ENCODE measurements at regions not wholly inside any gene's neighbourhood (a gene's known extent, or its start where the extent isn't known, plus 50 kb on each side); places are given as distances from the start of the nearest gene placed in this dataset.

DNA sequence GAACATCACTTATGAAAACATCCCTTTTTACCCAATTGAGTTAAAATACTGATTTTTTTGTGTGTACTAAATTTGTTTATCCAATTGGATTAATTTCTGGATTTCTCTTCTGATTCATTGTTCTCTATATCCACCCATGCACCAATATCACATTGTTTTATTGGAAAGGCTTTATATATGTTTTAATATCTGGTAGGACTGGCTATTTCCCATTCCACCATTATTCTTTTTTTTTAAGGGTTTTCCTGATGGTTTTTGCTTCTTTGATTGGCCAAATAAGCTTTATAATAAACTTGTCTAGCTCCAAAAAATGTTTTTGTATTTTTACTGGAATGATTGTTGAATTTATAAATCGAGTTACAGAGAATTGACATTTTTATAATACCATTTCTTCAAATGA is 59.4 kb upstream of the DOK5 start:
- no peak for TF ChIP-seq MAZ (IDR thresholded peaks at IDR 0.05; ENCODE audit: borderline replicate concordance, low read depth, low read length)
- TF ChIP-seq CEBPB (IDR thresholded peaks at IDR 0.05): no peak
- TF ChIP-seq, protein P1, sequence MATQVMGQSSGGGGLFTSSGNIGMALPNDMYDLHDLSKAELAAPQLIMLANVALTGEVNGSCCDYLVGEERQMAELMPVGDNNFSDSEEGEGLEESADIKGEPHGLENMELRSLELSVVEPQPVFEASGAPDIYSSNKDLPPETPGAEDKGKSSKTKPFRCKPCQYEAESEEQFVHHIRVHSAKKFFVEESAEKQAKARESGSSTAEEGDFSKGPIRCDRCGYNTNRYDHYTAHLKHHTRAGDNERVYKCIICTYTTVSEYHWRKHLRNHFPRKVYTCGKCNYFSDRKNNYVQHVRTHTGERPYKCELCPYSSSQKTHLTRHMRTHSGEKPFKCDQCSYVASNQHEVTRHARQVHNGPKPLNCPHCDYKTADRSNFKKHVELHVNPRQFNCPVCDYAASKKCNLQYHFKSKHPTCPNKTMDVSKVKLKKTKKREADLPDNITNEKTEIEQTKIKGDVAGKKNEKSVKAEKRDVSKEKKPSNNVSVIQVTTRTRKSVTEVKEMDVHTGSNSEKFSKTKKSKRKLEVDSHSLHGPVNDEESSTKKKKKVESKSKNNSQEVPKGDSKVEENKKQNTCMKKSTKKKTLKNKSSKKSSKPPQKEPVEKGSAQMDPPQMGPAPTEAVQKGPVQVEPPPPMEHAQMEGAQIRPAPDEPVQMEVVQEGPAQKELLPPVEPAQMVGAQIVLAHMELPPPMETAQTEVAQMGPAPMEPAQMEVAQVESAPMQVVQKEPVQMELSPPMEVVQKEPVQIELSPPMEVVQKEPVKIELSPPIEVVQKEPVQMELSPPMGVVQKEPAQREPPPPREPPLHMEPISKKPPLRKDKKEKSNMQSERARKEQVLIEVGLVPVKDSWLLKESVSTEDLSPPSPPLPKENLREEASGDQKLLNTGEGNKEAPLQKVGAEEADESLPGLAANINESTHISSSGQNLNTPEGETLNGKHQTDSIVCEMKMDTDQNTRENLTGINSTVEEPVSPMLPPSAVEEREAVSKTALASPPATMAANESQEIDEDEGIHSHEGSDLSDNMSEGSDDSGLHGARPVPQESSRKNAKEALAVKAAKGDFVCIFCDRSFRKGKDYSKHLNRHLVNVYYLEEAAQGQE (IDR thresholded peaks at IDR 0.05): no peak
- no peak for TF ChIP-seq POLR2A (IDR thresholded peaks at IDR 0.05; ENCODE audit: low read length)
- TF ChIP-seq RCOR1 (IDR thresholded peaks at IDR 0.05; ENCODE audit: low read depth, low read length): no peak
- no peak for TF ChIP-seq EHF (CRISPR knock-in tag; IDR thresholded peaks at IDR 0.05)
- TF ChIP-seq, protein P2, sequence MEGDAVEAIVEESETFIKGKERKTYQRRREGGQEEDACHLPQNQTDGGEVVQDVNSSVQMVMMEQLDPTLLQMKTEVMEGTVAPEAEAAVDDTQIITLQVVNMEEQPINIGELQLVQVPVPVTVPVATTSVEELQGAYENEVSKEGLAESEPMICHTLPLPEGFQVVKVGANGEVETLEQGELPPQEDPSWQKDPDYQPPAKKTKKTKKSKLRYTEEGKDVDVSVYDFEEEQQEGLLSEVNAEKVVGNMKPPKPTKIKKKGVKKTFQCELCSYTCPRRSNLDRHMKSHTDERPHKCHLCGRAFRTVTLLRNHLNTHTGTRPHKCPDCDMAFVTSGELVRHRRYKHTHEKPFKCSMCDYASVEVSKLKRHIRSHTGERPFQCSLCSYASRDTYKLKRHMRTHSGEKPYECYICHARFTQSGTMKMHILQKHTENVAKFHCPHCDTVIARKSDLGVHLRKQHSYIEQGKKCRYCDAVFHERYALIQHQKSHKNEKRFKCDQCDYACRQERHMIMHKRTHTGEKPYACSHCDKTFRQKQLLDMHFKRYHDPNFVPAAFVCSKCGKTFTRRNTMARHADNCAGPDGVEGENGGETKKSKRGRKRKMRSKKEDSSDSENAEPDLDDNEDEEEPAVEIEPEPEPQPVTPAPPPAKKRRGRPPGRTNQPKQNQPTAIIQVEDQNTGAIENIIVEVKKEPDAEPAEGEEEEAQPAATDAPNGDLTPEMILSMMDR (IDR thresholded peaks at IDR 0.05): no peak
